Skeletal muscle tissue (tissue), 3 donors: ENCODE measurements at regions not wholly inside any gene's neighbourhood (a gene's known extent, or its start where the extent isn't known, plus 50 kb on each side); places are given as distances from the start of the nearest gene placed in this dataset.

Experiments
- H3K27ac ChIP-seq: one replicate; pipeline ENCODE4 v1.7.0; 2013; ENCODE audit warnings: mild to moderate bottlenecking, low read depth, low read length, inconsistent platforms
- H3K27me3 ChIP-seq, 3 donors: one replicate each; pipeline ENCODE4 v1.7.0; 2013; ENCODE audit warnings: low read length in 3 of 3; ENCODE audit not compliant: control insufficient read depth in 3 of 3, insufficient read depth in 3 of 3
- H3K36me3 ChIP-seq, 3 donors: one replicate each; pipeline ENCODE4 v1.7.0; 2013; ENCODE audit warnings: low read length in 3 of 3; ENCODE audit not compliant: control insufficient read depth in 3 of 3, insufficient read depth in 3 of 3
- H3K4me1 ChIP-seq, 3 donors: one replicate each; pipeline ENCODE4 v1.7.0; 2013; ENCODE audit warnings: low read length in 3 of 3, mild to moderate bottlenecking in 3 of 3; ENCODE audit not compliant: control insufficient read depth in 3 of 3, insufficient read depth in 3 of 3
- H3K4me3 ChIP-seq, 3 donors: one replicate each; pipeline ENCODE4 v1.7.0; 2013; ENCODE audit warnings: low read length in 3 of 3
- H3K9ac ChIP-seq, 3 donors: one replicate each; pipeline ENCODE4 v1.7.0; 2013; ENCODE audit warnings: low read length in 3 of 3, mild to moderate bottlenecking in 3 of 3, moderate library complexity in 2 of 3, low read depth in 1 of 3
- H3K9me3 ChIP-seq, 3 donors: one replicate each; pipeline ENCODE4 v1.7.0; 2013; ENCODE audit warnings: low read length in 3 of 3; ENCODE audit not compliant: control insufficient read depth in 3 of 3
- donor health status: Osteomylitis.

GRCh38 chr1:29879217-29879616, 642.9 kb downstream of the PTPRU start:
- H3K27me3 ChIP-seq = peaks cover 0 to 12% (median 0%) of the 10 kb centered on the region in 3 donors
- peaks cover 6 to 16% (median 13%) of the 10 kb centered on the region in 3 donors for H3K4me1 ChIP-seq
- H3K9me3 ChIP-seq = no peaks in the 10 kb centered on the region
- H3K36me3 ChIP-seq = no peaks in the 10 kb centered on the region
- H3K27ac ChIP-seq = no peak overlapping the region
- no peak overlapping the region for H3K9ac ChIP-seq
- H3K4me3 ChIP-seq = no peak overlapping the region

- Histone ChIP-seq H3K9me3 (no peaks in the 10 kb centered on the region), H3K9ac (no peak overlapping the region), H3K27me3 (peaks cover 0 to 6% (median 0%) of the 10 kb centered on the region in 3 donors), H3K4me1 (peaks cover 6 to 16% (median 13%) of the 10 kb centered on the region in 3 donors), H3K4me3 (no peak overlapping the region), H3K36me3 (no peaks in the 10 kb centered on the region), H3K27ac (no peak overlapping the region)
Measured at GRCh38 chr1:29878501-29878900, 642.2 kb downstream of the PTPRU start.

GRCh38 chr1:29876902-29877301, 640.6 kb downstream of the PTPRU start:
- Histone ChIP-seq H3K4me3 (no peak overlapping the region), H3K27ac (no peak overlapping the region), H3K9ac (no peak overlapping the region), H3K36me3 (no peaks in the 10 kb centered on the region), H3K9me3 (no peaks in the 10 kb centered on the region), H3K27me3 (peaks cover 0 to 6% (median 0%) of the 10 kb centered on the region in 3 donors), H3K4me1 (peaks cover 6 to 16% (median 13%) of the 10 kb centered on the region in 3 donors)

- Histone ChIP-seq H3K36me3 (no peaks in the 10 kb centered on the region), H3K4me3 (no peak overlapping the region), H3K9ac (no peak overlapping the region), H3K27ac (no peak overlapping the region), H3K9me3 (no peaks in the 10 kb centered on the region), H3K27me3 (peaks cover 0 to 6% (median 0%) of the 10 kb centered on the region in 3 donors), H3K4me1 (peaks cover 6 to 16% (median 13%) of the 10 kb centered on the region in 3 donors)
Measured at GRCh38 chr1:29876441-29876840, 640.1 kb downstream of the PTPRU start.

- Histone ChIP-seq H3K4me3 (no peak overlapping the region), H3K9me3 (no peaks in the 10 kb centered on the region), H3K4me1 (peaks cover 6 to 16% (median 13%) of the 10 kb centered on the region in 3 donors), H3K27me3 (peaks cover 0 to 11% (median 5%) of the 10 kb centered on the region in 3 donors), H3K9ac (no peak overlapping the region), H3K27ac (no peak overlapping the region), H3K36me3 (no peaks in the 10 kb centered on the region)
Measured at GRCh38 chr1:29875557-29876028, 639.3 kb downstream of the PTPRU start.

GRCh38 chr1:29870621-29871020, 634.3 kb downstream of the PTPRU start:
- Histone ChIP-seq H3K27me3 (peaks cover 4 to 12% (median 5%) of the 10 kb centered on the region in 3 donors), H3K4me1 (peaks cover 2 to 3% (median 2%) of the 10 kb centered on the region in 3 donors), H3K4me3 (no peak overlapping the region), H3K9me3 (no peaks in the 10 kb centered on the region), H3K9ac (no peak overlapping the region), H3K27ac (no peak overlapping the region), H3K36me3 (no peaks in the 10 kb centered on the region)

GRCh38 chr1:29869802-29870201, 633.5 kb downstream of the PTPRU start:
- Histone ChIP-seq H3K9ac (no peak overlapping the region), H3K27me3 (peaks cover 4 to 12% (median 5%) of the 10 kb centered on the region in 3 donors), H3K4me3 (no peak overlapping the region), H3K27ac (no peak overlapping the region), H3K36me3 (no peaks in the 10 kb centered on the region), H3K4me1 (no peaks in the 10 kb centered on the region), H3K9me3 (peaks cover 0 to under 1% (median 0%) of the 10 kb centered on the region in 3 donors)

GRCh38 chr1:29868944-29869343, 632.6 kb downstream of the PTPRU start:
- Histone ChIP-seq H3K27ac (no peak overlapping the region), H3K9ac (no peak overlapping the region), H3K9me3 (peaks cover 0 to 2% (median 0%) of the 10 kb centered on the region in 3 donors), H3K4me1 (no peaks in the 10 kb centered on the region), H3K36me3 (no peaks in the 10 kb centered on the region), H3K27me3 (peaks cover 4 to 12% (median 5%) of the 10 kb centered on the region in 3 donors), H3K4me3 (no peak overlapping the region)

- Histone ChIP-seq H3K36me3 (no peaks in the 10 kb centered on the region), H3K4me1 (no peaks in the 10 kb centered on the region), H3K27ac (no peak overlapping the region), H3K9ac (no peak overlapping the region), H3K27me3 (peaks cover 4 to 12% (median 5%) of the 10 kb centered on the region in 3 donors), H3K4me3 (no peak overlapping the region), H3K9me3 (peaks cover 0 to 4% (median 0%) of the 10 kb centered on the region in 3 donors)
Measured at GRCh38 chr1:29868096-29868495, 631.8 kb downstream of the PTPRU start.

- Histone ChIP-seq H3K9ac (no peak overlapping the region), H3K4me3 (no peak overlapping the region), H3K27ac (no peak overlapping the region), H3K4me1 (no peaks in the 10 kb centered on the region), H3K27me3 (peaks cover 0 to 13% (median 4%) of the 10 kb centered on the region in 3 donors), H3K36me3 (no peaks in the 10 kb centered on the region), H3K9me3 (peaks cover 0 to 12% (median 8%) of the 10 kb centered on the region in 3 donors)
Measured at GRCh38 chr1:29865051-29865450, 628.7 kb downstream of the PTPRU start.
